HG02840 (cell line): ENCODE measurements at regions not wholly inside any gene's neighbourhood (a gene's known extent, or its start where the extent isn't known, plus 50 kb on each side); places are given as distances from the start of the nearest gene placed in this dataset.
"Not testable (repeated sequence)": the region's sequence is repeated elsewhere in the genome, so short reads cannot be mapped to it uniquely, and the experiment has no call there.

ENCODE experiments used
- ATAC-seq: cut with Tn5 transposase; IDR thresholded peaks from one replicate; pipeline ENCODE4 v1.9.1; 2021; ENCODE audit warnings: mild to moderate bottlenecking, moderate library complexity, moderate number of reproducible peaks; ENCODE audit not compliant: unreplicated experiment, low FRiP score

DNA sequence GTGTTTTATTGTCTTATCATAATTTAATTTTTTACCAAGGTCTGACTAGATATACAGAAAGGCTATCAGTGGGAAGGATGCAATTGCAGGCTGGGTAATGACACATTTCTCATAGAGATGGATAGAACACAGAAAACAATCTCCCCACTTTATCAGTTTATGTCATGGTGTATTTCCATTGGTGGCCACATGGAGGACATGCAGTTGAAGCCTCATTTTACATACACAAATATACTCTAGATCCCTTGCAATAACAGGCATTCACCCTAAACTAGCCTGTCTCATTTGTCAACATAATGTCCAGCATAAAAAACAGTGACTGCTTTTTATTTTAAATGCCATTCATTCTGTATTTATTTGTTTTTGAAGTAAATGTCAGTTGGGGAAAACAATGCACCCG lies 526.3 kb downstream of the GABRG2 start:
- ATAC-seq, result no peak

DNA sequence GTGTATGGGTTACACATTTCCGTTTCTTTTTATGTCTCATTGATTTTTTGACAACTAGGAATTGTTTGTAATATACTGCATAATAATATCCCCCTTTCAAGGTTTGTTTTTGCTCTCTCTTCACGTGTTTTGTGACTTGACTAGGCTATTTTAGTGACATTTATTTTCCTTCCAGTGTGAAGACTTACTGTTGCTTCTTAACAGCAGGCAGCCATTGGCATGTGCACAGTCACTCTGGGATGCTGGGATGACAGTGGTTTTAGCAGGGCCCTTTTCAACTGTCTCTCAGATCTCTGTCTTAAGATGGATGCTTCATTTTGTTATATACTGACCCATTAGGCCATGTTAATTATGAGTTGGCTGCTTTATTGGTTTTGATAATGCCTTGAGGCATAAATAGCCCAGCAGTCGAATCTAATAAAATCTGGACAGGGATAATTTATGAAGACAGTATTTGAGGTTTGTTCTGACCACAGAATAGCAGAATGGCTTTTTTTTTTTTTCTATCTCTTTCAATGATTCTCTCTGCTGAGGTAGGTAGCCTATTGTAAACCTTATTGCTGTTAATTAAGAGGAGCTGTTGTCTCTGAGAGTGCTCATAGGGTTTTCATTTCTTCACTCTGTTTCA lies 536.0 kb downstream of the GABRG2 start:
- ATAC-seq, result no peak

DNA sequence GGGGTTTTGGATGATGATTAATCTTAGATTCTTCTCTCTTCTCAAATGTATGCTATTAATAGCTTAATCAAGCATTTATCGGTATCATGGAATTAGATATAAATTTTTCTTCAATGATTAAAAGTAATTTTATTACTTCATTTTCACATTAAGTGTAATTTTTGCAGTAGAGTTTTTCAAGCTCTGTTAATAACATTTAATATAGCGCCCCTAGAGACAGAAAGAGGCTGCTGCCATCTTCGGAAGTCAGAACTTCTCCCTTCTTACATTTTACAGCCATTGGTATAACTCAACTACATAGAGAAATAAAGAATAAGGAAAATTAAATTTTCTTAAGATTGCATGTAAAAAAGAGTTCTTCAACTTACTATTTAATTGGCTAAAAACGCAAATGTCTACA lies 540.3 kb downstream of the GABRG2 start:
- ATAC-seq, result no peak

DNA sequence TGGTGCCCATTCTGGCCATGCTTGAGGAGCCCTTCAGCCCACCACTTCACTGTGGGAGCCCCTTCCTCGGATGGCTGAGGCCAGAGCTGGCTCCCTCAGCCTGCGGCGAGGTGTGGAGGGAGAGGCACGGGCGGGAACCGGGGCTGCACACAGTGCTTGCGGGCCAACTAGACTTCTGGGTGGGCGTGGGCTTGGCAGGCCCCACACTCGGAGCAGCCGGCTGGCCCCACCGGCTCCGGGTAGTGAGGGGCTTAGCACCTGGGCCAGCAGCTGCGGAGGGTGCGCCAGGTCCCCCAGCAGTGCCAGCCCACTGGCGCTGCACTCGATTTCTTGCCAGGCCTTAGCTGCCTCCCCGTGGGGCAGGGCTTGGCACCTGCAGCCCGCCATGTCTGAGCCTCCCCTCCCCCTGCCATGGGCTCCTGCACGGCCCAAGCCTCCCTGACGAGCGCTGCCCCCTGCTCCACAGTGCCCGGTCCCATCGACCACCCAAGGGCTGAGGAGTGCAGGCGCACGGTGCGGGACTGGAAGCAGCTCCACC lies 554.2 kb downstream of the GABRG2 start:
- ATAC-seq, result not testable (repeated sequence)

DNA sequence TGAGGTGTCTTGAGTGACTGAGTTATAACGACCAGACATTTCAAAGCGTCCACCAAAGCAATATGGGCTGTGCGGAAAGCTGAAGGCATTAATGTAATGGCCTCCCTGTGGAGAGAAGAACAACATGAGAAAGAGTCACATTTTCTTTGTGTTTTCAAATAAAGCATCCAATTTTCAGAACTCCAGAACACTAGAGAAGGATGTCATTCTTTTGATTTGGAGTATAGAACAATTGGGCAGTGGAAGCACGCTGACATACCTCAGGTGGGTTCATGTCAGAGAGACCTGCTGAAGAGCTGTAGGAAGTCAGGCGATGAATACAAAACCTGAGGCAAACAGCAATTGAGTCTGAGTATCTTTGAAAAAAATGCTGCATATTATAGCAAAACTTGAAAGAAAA lies 556.5 kb downstream of the GABRG2 start:
- no peak for ATAC-seq

DNA sequence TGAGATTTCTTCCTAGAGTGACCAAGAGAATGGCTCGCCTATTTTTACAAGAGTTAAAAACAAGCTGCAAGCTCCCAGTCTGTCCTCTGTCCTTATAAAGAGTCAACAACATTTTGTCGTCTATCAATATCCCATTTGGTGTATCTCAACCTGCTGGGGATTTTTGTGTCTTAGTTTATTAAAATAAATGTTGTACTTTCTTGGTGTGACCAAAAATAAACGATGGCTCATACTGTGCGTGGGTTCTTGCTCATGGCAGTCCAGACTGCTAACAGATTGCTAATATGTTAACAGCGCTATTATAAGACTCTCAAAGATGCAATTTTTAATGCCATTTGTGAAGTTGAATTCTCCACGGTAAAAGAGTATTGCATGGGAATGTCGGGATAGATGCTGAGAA lies 569.9 kb downstream of the GABRG2 start:
- no peak for ATAC-seq

DNA sequence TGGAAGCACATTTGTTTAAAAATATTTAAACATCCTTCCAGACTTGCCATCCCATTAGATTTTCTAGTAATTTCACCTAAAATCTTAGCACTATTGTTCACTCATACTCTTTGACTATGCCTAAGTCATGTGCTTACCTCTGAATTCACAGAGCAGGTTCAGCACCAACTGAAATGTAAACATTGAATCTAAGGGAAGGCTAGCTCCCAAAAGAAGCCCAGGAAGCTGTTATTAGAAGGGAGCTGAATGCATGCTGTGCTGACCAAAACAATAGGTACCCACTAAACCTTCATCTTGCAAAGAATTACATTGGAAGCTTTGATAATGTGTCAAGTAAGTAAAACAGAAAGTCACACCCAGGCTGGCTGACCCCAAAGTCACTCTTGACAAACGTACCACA lies 571.3 kb downstream of the GABRG2 start:
- no peak for ATAC-seq

DNA sequence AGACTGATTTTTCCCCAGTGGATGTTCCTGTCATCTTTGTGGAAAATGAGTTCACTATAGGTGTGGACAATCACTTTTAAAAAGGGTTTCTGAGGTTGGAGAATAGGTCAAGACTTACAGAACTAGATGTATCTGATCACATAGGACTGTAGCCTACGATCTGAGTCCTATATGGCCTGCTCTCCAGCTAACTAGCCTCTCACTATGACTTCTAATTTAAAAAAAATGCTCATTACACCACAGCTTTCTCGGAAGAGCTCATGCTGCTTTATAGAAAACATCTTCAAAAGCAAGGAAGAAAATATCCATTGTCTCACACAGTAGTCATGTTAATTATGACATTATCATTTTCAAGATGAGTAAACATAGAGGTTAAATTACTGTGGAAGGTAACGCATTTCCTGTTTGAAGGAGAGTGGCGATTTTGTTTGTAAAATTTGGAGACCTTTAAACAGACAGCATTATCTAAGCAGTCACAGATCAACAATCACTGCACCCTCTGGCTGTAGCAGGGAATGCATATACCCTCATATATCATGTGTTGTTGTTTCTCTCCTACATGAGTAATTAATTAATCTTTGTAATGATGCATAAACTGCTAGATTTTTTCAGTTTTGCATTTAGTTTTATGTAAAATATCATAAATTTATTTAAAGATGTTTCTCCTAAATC lies 573.7 kb downstream of the GABRG2 start:
- ATAC-seq, result no peak

DNA sequence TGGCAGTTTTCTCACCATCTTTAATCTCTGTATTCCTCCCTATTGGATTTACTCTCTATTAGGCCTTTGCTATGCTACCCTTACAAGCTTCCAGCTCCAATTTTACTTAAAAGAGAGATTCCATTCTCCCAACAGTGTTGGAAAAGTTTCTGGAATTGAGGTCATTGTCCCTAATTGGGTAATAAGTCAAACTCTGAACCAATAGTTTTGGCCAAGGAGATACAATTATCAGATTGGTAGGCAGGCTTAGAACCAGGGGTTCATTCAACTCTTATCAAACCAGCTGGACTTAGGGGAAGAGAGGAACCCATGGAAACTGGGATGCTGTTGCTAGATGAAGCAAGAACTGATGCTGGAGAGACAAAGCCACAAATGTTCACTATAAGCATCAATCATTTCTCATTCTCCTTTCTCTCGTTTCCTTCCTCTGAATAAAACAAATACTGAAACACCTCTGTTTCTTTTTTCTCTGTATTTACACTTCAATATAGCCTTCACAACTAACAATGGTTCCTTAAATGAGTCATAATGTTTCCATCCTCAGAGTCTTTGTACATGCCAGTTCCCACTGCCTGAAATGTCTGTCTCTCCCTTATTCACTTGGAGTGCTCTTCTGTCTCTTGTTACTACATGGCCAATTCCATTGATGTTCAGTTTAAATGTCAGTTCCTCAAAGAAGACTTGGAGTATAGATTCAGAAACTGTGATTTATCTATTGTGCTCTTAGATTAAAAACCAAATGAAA lies 587.3 kb downstream of the GABRG2 start:
- no peak for ATAC-seq

DNA sequence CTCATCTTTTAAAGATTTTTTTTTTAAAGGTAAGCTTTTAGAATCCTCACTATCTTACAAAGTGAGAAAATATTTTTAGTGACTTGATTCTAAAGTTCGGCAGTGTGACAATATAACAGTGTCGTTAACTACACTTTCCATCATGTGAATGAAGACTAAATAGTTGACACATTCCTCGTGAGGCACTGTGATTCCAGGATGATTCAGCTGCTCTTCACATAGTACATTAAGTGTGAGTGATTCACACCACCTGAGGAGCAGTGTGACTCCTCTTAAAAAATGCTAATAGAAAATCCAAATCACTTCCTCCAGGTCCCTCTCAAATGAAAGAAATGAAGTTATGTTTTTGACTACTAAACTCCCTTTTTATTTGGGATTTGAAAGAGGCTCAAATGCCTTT lies 589.5 kb downstream of the GABRG2 start:
- ATAC-seq, result no peak

DNA sequence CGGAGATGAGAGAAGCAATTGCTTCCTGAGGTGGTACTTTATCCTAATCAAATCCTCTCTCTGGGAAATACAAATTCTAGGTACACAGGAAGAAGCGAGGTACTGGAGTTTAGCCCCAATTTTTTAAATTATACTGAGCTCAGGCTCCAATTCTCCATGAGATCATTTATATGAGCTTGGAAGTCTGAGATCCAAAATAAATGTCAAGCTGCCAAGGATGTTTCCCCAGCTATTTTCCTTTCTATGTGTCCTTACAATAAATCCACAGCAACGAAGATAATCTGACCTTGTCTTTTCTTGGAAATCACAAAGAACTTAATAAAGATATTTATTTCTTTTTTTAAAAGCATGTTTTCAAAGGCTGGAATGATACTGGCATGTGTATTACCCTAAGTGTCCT lies 597.3 kb downstream of the GABRG2 start:
- no peak for ATAC-seq

DNA sequence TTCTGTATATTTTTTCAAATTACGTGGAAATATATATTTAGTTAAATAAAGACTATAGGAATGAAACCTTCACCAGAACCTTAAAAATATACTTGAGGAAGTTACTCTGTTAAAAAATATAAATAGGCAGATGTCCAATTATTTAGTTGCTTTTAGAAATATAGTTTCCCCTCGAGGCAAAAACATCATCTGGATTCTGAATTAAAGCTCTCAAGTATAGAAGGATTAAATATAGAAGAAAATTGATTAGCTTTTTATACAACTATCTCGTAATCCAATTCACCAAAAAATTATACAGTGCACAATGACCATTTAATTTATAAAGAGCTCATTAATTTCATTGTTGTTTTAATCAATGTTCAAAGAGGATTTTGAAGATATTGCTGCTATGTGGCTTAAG lies 601.4 kb downstream of the GABRG2 start:
- no peak for ATAC-seq

DNA sequence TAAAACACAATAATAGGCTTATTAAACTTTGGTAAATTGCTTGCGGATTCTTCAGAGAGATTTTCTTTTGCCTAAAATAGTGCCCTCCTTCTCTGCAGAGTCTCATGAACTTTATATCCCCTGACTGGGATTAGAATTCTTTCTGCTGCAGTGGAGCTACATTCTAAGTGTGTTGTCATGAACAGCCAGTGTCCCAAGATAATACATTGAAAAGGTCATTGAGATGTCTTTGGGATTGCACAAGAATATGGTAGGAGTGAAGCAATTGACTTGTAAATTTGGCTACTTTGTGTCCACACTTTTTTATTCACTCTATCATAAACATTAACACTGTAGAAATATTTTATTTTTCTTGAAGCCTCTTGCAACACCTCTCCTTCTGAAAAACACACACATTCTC lies 604.5 kb downstream of the GABRG2 start:
- ATAC-seq, result no peak

DNA sequence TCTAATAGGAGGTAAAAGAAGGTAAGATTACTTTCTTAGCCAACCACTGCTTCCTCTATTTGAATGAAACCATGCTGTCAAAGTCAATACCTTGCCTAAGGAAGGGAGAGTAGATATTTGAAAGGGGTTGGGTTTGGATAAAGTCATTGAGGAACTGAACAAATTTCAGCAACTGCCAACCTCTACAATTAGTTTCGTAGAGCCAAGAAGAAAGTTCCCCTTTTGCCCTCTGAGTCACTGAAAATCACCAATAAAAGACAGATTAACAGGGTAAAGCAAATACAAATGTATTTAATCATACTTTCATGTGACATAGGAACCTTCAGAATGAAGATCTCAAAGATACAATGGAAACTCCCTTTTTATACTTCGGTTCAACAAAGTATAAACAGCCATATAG lies 615.7 kb downstream of the GABRG2 start:
- no peak for ATAC-seq

DNA sequence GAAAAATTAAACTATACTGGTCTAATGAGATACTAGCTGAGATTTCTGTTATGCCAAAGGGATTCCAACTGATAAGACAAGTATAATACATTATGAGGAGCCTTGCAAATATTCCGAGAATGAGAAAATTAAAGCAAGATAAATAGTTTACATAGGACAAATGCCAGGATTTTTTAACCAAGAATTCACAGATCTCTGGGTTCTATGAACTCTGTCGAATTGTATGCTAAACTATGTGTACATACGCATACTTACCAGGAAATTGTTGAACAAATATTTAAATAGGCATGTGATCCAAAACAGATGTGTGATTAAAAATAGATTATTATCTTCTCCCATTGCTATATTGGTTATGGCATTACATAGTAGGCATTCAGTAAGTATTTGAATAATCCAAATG lies 616.6 kb downstream of the GABRG2 start:
- ATAC-seq, result no peak

DNA sequence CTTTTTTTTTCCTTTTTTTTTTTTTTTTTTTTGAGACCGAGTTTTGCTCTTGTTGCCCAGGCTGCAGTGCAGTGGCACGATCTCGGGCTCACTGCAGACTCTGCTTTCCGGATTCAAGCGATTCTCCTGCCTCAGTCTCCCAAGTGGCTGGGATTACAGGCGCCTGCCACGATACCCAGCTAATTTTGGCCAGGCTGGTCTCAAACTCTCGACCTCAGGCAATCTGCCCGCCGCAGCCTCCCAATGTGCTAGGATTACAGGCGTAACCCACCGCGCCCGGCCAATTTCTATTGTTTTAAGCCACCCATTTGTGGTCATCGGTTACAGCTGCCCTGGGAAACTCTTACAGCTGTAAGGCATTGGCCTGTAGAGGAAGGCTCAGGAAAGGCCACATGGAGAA lies 617.7 kb downstream of the GABRG2 start:
- no peak for ATAC-seq

DNA sequence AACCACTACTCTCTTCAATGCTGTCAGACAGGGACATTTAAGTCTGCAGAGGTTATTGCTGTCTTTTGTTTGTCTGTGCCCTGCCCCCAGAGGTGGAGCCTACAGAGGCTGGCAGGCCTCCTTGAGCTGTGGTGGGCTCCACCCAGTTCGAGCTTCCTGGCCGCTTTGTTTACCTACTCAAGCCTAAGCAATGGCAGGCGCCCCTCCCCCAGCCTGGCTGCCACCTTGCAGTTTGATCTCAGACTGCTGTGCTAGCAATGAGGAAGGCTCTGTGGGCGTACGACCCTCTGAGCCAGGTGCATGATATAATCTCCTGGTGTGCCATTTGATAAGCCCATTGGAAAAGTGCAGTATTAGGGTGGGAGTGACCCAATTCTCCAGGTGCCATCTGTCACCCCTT lies 628.7 kb downstream of the GABRG2 start:
- not testable (repeated sequence) for ATAC-seq

DNA sequence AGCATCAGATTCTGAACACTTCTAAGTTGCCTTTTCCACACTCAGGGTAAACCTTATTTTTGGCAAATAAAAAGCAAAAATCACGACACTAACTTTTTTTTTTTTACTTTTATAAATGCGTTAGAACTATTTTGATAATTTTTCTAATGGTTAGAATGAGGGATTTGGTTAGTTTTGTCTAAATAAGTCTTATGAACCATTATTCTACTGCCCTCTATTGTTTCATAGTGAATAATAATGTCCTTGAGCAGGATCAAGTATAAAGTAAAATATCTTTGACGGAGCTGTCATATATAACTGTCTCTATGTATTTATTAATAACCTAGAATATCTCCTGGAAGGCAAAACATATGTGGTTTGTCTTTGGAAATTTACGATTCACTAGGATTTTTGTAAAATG lies 631.8 kb downstream of the GABRG2 start:
- ATAC-seq, result no peak

DNA sequence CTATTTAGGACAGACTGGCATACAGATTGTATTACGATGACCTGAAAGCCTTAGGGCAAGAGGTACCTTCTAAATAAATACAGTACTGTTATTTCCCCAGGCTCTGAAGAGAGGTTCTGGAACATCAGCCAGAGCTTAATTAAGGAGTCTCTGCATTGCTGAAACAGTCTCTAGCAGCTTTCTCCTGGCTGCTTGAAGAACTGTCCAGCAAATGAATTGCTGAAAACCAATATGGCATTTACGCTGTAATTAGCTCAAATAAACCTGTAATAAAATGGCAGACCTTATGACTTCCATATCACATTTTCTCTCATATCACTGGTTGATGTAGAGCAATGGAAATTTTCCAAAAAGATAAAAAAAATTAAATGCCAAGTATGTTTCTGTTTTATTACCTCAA lies 636.3 kb downstream of the GABRG2 start:
- no peak for ATAC-seq

DNA sequence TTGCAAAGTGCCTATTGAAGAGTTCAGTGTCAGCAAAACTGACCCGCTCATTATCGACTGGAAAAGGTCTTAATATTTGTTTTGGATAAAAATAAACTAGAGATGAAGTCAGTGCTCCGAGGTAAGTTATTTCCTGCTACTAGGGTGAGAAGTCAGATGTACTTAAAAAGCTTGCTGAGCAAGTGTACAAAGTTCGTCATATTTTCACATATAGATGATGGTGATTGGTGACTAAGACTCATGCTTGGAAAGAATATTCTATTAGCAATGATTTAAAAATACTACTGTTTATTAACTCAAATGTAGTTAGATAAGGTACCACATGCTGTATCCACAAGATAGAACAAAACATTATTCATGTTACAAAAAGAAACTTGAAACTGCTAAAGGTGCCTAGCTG lies 643.7 kb downstream of the GABRG2 start:
- no peak for ATAC-seq

DNA sequence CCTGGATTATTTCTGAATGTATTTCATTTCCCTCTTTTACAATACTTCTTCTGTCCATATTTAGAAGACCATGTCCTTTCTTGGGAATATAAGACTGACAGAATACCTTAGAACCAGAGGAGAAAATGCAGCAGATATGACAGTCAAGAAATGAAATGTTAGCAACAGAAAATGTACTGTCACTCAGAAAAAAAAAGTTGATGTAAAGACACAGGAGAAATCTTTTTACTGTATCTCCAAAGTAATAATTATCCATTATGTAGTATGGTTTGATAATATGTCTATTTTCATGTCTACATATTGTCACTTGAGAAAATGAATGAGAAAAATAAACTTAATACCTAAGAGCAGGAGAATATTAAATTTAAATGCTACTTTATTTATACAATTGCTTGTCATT lies 652.1 kb downstream of the GABRG2 start:
- ATAC-seq, result no peak

DNA sequence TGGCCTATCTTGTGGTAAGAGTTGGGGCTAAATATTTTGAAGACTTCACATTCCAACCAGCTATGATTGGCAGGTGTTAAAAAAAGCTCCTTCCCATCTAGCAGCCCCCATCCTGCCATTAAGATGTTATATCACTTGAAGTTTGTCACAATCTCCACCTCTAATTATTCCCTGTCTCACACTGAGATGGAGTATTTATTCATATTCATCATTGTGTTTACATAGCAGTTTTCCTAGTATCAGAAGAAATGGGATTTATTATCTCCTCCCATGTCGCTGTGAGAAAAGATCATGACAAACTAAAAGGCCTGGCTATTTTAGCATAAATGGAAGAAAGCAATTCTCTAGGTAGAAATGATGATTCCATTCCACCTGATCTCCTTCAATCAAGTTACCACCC lies 653.6 kb downstream of the GABRG2 start:
- no peak for ATAC-seq
